SU-DHL-6 (cell line): ENCODE measurements at regions not wholly inside any gene's neighbourhood (a gene's known extent, or its start where the extent isn't known, plus 50 kb on each side); places are given as distances from the start of the nearest gene placed in this dataset.

Experiments
- EZH2phosphoT487 ChIP-seq: fragments of 200-600 bp; sonication (generic), shearing (Covaris generic); conservative IDR thresholded peaks from 2 replicates; pipeline ENCODE4 v1.6.1; 2018; ENCODE audit warnings: mild to moderate bottlenecking, antibody characterized with exemption, low read length, moderate library complexity, mixed read lengths
- TF ChIP-seq, protein P1 (sequence below): fragments of 200-600 bp; sonication (generic); IDR thresholded peaks from one replicate; pipeline ENCODE4 v1.5.1; 2017; ENCODE audit warnings: antibody characterized with exemption, mild to moderate bottlenecking, low read length, moderate library complexity; ENCODE audit not compliant: insufficient read depth, poor library complexity, severe bottlenecking

DNA sequence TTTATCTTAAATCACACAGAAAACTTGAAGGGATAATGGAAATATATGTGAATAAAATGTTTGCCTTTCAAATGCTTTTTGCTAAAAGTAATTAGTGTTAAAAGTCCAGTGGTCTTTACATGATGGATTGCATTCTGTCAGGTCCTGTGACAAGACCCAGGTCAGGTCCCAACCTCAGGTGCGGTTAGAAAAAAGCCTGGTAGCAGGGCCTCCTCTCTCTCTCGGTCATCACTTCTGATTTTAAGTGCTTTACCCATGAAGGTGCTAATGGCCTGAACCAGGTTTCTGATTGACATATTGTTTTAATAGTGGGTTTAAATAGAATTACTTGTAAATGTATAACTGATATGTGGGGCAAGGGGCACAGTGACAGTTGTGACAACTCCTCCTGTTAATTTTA, 736.3 kb downstream of the POM121L12 start:
- TF ChIP-seq, protein P1, sequence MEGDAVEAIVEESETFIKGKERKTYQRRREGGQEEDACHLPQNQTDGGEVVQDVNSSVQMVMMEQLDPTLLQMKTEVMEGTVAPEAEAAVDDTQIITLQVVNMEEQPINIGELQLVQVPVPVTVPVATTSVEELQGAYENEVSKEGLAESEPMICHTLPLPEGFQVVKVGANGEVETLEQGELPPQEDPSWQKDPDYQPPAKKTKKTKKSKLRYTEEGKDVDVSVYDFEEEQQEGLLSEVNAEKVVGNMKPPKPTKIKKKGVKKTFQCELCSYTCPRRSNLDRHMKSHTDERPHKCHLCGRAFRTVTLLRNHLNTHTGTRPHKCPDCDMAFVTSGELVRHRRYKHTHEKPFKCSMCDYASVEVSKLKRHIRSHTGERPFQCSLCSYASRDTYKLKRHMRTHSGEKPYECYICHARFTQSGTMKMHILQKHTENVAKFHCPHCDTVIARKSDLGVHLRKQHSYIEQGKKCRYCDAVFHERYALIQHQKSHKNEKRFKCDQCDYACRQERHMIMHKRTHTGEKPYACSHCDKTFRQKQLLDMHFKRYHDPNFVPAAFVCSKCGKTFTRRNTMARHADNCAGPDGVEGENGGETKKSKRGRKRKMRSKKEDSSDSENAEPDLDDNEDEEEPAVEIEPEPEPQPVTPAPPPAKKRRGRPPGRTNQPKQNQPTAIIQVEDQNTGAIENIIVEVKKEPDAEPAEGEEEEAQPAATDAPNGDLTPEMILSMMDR = no peak
- TF ChIP-seq EZH2phosphoT487 = no peak
